KOPT-K1 (cell line): ENCODE measurements at regions not wholly inside any gene's neighbourhood (a gene's known extent, or its start where the extent isn't known, plus 50 kb on each side); places are given as distances from the start of the nearest gene placed in this dataset.

Experiments used
- H3K27ac ChIP-seq: fragments of 200-600 bp; sonication (generic); 2 replicates; pipeline ENCODE4 v1.5.1; 2016; ENCODE audit warnings: antibody characterized with exemption, mild to moderate bottlenecking, low read depth, low read length; ENCODE audit not compliant: poor library complexity, severe bottlenecking
- H3K36me3 ChIP-seq: fragments of 200-600 bp; sonication (generic); 2 replicates; pipeline ENCODE4 v1.5.1; 2017; ENCODE audit warnings: antibody characterized with exemption, mild to moderate bottlenecking, low read length, moderate library complexity; ENCODE audit not compliant: insufficient read depth
- H3K9me3 ChIP-seq: fragments of 200-600 bp; sonication (generic); 2 replicates; pipeline ENCODE4 v1.5.1; 2017; ENCODE audit warnings: antibody characterized with exemption, low read length, mild to moderate bottlenecking; ENCODE audit not compliant: insufficient read depth, poor library complexity, severe bottlenecking

DNA sequence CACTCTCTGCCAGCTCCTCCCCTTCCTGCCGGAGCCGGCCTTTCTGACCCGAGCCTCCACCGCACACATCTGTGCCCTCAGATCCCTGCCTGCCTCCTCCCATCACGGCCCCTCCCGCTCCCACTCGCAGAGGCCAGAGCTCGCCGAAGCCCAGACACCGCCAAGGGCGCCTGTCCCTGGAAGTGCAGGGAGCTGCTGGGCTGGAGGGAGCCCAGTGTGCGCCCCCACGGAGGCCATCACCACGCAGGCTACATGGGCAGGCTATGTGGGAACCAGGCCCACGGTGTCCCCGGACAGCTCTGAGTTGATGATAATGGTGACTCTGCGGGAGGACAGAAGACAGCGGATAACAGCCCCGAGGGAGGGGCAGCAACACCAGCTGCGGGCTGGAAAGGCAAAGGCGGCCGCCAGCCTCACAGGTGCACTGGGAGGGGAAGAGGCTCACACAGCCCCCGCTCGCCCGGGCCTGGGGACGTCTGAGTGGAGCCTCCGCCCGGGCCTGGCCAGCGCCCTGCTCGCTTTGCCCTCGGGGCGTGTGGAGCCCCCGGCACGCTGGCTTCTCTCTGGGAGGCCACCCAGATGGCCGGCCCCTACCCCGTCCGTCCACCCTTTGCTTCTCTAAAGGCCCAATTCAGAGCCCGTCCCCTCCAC, 154.9 kb downstream of the DLL1 start:
- Histone ChIP-seq H3K27ac (no peak overlapping the region), H3K36me3 (no peaks in the 10 kb centered on the region), H3K9me3 (no peaks in the 10 kb centered on the region)

DNA sequence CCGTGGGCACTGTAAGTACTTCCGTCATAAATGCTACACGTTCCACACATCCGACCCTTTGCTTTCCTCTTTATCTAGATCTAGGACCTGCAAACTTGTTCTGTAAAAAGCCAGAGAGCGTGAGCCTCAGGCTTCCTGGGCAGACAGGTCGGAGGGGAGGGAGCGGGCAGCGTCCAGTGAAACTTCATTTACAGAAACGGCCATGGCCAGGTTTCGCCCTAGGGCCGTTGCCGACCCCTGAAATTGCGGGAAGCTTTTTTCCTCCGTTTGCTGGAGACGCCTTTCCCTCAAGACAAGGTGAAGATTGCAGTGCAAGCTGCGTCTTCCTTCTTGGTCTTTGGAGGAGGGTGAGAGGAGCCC, 155.4 kb downstream of the DLL1 start:
- Histone ChIP-seq H3K27ac (no peak overlapping the region), H3K9me3 (no peaks in the 10 kb centered on the region), H3K36me3 (no peaks in the 10 kb centered on the region)

DNA sequence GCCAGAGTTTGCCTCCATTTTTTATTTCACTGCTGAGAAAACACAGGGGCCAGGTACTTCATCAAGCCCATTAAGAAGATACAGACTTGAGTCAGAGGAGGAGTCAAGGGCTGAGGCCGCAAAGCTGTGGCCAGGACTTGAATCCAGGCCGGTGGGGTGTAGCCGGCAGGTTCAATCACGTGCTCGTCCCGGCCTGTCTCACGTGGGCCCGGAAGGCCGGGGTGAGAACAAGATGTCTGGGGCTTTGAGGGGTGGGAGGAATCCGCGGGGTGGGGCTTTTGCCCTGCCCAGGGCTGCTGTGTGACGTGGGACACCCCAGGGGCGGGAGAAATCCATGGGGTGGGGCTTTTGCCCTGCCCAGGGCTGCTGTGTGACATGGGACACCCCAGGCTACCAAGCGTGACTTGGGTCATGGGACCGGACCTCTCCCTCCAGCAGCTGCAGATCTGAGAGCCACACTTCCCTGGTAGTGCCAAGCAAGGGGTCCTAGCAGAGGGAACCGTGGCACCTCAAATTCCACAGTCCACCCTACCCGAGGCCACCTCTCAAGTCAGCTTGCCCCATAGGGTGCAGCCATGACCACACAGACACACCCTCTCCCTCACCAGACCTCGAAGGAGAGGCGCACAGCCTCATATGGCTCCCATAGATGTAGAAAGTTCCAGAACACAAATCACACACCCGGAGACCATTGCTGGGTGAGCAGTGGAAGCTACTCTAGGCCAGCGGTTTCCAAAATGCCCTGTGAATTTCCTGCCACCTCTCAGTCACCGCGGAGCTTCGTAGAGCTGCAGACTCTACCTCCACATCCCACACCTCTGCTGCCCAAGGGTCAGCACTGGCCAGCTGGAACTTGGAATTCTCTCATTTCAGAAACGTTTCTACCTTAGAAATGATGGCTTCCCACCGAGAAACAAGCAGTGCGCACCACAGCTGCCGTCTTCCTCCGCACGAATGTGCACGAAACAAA, 156.1 kb downstream of the DLL1 start:
- no peak overlapping the region for H3K27ac ChIP-seq
- H3K9me3 ChIP-seq: no peaks in the 10 kb centered on the region
- H3K36me3 ChIP-seq: no peaks in the 10 kb centered on the region

DNA sequence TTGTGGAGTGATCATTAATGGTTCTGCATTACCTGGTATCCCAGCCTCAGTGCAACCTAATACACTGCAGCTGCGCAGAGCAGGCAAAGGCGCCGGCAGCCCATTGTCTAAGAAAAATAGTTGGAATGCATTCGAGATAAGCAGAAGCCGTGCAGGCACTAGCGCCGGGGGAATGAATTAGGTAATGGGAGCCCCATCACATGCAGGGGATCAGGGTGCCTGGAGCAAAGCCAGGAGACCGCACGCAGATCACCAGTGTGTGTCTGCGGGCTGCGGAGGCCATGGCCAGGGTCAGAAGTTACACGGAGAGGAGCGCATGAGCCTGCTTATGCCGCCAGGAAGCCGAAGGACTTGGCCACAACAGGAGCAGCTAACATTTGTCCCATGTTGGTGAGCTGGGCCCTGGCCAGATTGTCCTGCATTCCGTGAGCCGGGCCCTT, 156.8 kb downstream of the DLL1 start:
- H3K9me3 ChIP-seq: no peaks in the 10 kb centered on the region
- H3K27ac ChIP-seq: no peak overlapping the region
- H3K36me3 ChIP-seq: no peaks in the 10 kb centered on the region

DNA sequence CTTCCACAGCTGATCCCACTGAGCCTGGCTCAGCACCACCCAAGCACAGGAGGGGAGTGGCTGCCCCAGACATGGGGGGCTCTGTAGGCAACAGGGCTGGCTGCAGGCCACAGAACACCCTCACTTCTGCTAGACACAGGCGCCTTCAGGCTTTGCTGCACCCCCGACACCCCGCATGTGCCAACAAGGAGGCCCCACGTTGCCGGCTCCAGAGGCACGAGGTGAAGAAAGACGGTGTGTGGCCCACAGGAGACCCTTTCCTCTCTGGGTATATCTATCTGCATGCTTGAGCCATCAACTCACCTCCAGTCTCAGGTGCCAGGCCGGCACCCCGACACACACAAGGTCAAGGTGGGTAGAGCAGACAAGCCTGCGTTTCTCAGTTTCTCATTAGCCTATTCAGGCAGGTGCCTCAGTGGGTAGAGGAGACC, 158.3 kb downstream of the DLL1 start:
- Histone ChIP-seq H3K9me3 (no peaks in the 10 kb centered on the region), H3K27ac (no peak overlapping the region), H3K36me3 (no peaks in the 10 kb centered on the region)

DNA sequence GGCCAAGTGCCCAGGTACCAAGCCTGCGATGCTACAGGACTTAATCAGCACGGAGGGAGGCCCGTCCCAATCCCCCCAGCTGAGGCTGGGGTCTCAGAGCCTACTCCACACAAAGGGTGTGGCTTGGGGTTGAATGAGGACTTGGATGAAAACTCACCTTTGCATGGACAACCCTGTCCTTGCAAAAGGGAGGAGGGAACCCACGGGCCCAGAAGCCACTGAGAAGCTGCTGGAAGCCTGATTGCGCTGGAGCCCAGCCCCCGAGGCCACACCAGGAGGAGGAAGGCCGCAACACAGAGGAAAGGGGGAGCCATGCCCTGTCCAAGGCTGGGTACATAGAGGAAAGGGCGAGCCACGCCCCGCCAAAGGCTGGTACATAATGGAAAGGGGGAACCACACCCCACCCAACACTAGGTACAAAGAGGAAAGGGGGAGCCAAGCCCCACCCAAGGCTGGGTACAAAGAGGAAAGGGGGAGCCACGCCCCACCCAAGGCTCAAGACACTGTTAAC, 158.8 kb downstream of the DLL1 start:
- Histone ChIP-seq H3K36me3 (no peaks in the 10 kb centered on the region), H3K27ac (no peak overlapping the region), H3K9me3 (no peaks in the 10 kb centered on the region)

DNA sequence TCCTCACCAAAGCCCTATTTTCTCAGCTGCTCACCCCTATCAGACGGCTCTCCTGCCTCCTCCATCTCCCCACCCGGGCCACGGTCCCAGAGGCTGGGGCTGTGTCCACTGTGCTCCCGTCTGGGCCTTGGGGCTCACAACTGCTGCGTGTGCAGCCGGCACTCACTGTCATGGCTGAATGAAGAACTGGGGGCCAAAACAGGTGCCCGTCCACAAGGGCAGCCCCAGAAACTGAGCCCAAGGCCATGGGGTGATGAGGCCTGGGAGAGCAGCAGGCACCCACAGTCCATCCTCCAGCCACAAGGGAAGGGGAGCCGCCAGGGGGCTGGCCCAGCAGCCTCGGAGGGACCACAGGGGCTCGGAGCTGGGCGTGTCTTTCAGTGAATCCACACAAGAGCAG, 159.5 kb downstream of the DLL1 start:
- Histone ChIP-seq H3K36me3 (no peaks in the 10 kb centered on the region), H3K27ac (no peak overlapping the region), H3K9me3 (no peaks in the 10 kb centered on the region)

DNA sequence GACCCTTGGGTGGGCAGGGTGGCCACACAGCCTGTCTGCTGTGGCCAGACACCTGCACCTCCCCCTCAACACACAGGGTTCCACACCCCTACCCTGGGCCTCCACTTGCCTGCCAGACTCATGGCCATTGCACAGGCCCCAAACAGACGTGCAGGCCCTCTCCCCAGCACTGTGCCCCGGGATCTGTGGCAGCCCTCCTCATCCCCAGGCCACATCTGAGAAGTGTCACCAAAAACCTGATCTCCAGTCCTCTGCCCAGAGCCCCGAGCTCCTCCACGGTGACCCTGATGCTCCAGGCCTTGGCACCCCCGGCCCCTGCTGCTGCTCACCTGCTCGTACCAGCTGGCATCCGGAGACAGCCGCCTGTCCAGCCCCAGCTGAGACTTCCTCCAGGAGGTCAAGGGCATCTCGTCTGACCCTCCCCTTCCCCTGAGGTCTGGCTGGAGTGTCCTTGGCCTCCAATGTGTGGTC, 160.1 kb downstream of the DLL1 start:
- Histone ChIP-seq H3K36me3 (no peaks in the 10 kb centered on the region), H3K9me3 (no peaks in the 10 kb centered on the region), H3K27ac (no peak overlapping the region)

DNA sequence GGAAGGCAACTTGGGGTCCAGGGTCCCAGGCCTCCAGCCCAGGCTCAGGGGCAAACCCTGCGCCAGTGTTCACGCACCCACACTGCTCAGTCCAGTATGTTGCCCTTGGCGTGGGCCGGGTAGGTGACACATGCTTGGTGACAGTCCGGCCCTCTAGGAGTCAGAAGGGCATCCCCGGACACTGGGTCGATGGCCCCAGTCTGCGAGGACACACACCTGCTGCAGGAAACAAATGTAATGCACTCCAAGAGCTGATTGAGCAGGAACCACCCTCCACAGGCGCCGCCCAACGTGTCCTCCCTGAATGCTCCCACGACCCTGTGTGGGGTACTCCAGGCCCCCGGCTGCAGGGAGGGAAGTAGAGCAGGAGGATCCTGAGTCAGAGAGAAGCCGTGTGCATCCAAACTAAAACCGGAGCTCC, 160.7 kb downstream of the DLL1 start:
- H3K27ac ChIP-seq: no peak overlapping the region
- no peaks in the 10 kb centered on the region for H3K36me3 ChIP-seq
- no peaks in the 10 kb centered on the region for H3K9me3 ChIP-seq

DNA sequence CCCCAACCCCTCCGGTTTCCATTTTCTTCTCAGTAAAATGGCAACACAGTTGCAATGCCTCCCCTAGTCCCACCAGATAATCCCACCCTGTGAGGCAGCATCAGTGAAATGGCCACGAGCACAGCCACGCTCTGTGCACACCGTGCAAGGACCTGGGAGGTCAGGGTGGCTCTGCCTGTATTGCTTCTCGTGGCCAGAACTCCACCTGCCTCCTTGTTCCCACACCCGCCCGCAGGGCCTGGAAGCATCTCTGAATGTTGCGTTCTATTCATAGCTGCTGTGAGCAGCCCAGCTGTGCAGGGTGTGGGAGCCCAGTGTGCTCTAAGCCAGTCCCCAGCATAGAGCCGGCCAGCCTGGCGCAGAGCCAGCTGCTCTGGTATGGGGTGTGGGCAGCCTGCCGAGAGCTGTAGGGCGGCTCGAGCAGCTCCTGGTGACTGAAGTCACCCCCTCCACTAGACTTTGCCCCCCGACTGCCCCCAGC, 161.1 kb downstream of the DLL1 start:
- Histone ChIP-seq H3K27ac (no peak overlapping the region), H3K36me3 (no peaks in the 10 kb centered on the region), H3K9me3 (no peaks in the 10 kb centered on the region)

DNA sequence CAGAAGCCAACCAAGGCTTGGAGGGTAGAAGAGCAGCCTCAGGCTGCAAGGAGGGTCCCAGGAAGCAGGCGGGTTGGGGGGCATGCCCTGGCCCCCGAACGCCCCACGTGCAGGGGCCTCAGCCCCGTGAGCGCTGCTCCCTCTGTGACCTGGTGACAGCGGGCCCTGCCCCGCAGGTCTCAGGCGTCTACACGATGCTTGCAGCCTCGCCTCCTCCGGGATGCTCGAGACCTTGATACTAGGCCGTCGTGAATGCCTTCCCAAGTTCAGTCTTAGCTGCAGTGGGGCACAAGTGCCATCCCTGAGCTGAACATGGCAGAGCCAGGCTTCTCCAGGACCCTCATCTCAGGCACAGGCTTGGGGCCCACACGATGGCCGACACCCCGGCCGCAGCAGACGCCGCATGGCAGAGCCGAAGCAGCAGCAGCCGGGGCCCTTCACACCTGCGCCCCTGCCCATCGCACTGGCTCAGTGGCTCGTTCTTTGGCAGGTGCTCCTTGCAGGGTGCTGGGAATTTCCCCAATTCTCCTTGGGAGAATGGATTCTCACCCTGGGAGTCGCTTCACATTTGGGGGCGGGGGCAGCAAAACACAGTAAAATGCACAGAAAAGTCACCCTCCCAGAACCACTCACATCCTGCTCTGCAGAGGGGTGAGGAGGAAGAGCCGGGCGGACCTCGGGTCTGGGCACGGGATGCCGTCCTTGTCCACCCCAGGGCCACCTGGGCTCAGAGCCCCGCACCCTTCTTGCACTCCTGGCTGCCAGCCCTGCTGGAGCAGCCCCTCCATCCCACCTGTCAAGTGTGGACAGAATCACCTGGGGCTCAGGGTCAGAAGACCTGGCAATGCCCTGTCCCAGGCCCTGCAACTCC, 161.8 kb downstream of the DLL1 start:
- no peaks in the 10 kb centered on the region for H3K36me3 ChIP-seq
- H3K27ac ChIP-seq: no peak overlapping the region
- no peaks in the 10 kb centered on the region for H3K9me3 ChIP-seq

DNA sequence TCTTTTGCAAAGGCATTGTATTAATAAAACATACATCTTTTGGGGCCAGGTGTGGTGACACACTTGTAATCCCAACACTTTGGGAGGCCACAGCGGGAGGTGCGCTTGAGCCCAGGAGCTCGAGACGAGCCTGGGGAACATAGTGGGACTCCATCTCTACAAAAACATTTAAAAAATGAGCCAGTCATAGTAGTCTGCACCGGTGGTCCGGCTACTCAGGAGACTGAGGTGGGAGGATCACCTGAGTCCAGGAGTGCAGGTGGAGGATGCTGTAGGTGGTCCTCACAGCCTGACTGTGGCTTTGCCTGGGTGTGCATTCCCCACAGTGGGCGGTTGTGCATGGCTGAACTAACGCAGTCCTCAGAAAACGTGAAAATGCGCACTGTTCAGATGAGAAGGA, 162.5 kb downstream of the DLL1 start:
- Histone ChIP-seq H3K9me3 (no peaks in the 10 kb centered on the region), H3K27ac (no peak overlapping the region), H3K36me3 (no peaks in the 10 kb centered on the region)

DNA sequence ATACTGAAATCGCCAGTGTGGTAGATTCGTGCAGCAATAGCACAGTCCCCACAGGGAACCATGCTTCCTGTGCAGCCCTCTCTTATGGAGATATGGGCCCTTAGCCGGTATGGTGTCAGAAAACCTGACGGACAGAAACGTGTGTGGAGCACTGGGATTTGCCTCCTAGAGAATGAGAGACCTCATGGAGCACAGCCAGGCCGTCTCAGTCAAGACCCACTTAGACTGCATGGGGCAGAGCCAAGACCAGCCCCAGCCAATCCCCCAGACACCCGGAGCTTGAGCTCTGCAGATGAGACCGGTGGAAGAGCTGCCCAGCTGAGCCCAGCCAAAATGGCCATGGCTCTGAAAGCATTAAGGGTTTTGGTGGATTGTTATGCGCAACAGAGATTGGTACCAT, 163.7 kb downstream of the DLL1 start:
- Histone ChIP-seq H3K27ac (no peak overlapping the region), H3K9me3 (no peaks in the 10 kb centered on the region), H3K36me3 (no peaks in the 10 kb centered on the region)

DNA sequence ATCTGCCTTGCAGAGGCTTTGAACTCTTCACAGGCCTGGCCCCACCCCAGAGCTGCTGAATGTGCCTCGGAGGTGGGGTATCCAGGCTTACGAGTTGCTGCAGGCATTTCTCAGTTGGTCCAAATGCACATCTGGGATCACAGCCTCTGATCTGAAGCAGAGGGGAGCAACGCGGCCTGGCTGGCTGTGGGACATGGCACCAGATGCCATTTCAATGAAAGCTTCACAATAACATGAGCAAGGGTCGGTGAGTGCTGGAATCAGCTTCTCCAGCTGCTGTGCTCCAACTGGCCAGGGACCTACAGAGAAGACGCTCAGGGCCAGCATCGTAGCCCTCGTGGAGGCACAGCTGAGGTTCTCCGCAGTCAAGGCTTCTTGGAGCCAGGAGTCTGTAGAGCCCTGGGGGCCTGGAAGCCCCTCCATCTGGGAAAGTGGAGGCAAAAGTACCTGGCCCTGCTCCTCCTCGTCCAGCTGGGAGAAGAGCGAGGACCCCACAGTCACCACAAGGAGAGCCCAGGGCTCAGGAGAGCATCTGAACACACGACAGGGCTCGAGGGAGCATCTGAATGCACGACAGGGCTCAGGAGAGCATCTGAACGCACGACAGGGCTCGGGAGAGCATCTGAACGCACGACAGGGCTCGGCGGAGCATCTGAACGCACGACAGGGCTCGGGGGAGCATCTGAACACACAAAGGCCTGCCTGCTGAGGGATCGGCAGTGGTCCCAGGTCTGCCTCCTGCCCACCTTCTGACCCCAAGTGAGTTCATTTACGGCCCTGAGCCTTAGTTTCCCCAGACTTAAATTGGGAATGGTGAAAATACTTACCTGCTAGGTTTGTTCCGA, 165.2 kb downstream of the DLL1 start:
- Histone ChIP-seq H3K9me3 (peaks cover 11% of the 10 kb centered on the region), H3K27ac (no peak overlapping the region), H3K36me3 (no peaks in the 10 kb centered on the region)
